Astrocyte of the hippocampus (primary cell): ENCODE measurements at regions not wholly inside any gene's neighbourhood (a gene's known extent, or its start where the extent isn't known, plus 50 kb on each side); places are given as distances from the start of the nearest gene placed in this dataset.

ENCODE experiments used
- DNase-seq: peaks from one replicate; pipeline ENCODE4 v3.0.0; 2011; ENCODE audit warnings: low read depth, low spot score

GRCh38 chr4:137635601-137636000, 103.3 kb upstream of the PCDH18 start:
- DNase-seq, result no peak

- DNase-seq, result no peak
These were observed 102.8 kb upstream of the PCDH18 start for GRCh38 chr4:137635108-137635507.

GRCh38 chr4:137632842-137633241, 100.5 kb upstream of the PCDH18 start:
- DNase-seq, result no peak

- no peak for DNase-seq
These were observed 99.3 kb upstream of the PCDH18 start for GRCh38 chr4:137631605-137632004.

GRCh38 chr4:137630252-137630651, 98.0 kb upstream of the PCDH18 start:
- no peak for DNase-seq

GRCh38 chr4:137627739-137628460, 95.6 kb upstream of the PCDH18 start:
- DNase-seq, result peak; percentile 33

GRCh38 chr4:137626942-137627738, 94.8 kb upstream of the PCDH18 start:
- no peak for DNase-seq

DNA sequence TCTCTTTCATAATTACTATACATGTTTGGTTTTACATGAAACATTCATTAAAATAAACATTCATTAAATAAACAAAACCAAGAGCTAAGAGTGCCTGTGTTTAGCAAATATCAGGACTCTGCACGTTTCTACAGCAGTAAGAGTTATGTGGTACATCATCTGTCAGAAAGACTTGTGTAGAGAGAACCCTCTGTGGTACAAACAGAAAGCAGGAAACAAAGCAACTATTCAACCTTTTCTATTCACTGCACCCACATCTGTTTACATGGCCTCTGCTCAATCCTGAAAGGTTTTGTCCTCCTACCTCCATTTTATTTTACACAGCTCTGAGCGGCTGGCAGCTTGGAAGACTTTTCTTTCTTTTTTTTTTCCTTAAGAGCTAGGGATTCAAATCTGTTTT, 90.7 kb upstream of the PCDH18 start:
- DNase-seq, result peak; percentile 18

GRCh38 chr4:137621056-137621455, 88.8 kb upstream of the PCDH18 start:
- peak; percentile 44 for DNase-seq

DNA sequence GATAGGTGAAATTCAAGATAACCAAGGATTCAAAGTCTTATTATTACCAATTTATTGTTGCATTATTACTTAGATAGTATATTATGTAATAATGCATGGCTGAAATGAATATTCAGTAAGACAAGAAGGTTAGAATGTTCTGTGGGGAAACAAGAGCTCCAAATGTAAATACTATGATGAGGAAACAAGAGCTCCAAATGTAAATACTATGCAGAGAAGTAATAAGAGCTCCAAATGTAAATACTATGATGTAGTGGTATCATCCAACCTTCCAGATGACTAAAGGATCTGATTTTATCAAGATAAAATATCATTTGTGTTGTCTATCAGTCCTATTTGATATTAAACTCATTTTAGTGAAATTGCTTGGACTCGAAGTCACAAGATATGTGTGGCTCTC, 82.2 kb upstream of the PCDH18 start:
- DNase-seq, result no peak

DNA sequence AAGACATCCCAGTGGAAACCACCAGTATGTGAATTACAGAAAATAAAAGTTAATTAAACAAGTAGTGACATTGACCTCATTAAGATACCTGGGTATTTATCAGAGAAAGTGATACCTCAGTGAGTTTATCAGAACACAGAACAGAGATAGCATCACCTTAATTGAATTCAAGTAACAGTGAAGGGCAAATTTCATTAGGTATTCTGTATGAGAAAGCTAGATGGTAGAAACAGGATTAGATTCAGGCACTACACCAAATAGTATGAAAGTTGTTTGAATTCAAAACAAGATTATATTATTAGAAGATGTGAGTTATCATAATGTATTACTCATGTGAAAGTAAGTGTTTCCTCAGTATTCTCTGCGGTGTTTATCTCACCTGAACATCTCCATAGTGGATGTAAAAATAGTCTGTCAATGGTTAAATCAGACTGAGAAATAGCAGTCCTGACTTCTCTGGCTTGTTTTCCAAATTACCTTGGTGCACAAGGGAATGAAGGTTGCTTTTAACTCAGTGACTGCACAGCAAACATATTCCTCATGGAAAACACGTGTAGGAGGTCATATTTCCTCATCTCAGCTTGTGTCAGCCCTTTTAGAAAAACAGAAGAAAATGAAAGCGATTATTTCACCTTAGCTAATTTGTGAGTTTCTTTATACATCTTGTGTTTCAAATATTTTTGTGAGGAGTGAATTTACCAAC, 79.9 kb upstream of the PCDH18 start:
- DNase-seq, result no peak

GRCh38 chr4:137610960-137611359, 78.7 kb upstream of the PCDH18 start:
- no peak for DNase-seq

DNA sequence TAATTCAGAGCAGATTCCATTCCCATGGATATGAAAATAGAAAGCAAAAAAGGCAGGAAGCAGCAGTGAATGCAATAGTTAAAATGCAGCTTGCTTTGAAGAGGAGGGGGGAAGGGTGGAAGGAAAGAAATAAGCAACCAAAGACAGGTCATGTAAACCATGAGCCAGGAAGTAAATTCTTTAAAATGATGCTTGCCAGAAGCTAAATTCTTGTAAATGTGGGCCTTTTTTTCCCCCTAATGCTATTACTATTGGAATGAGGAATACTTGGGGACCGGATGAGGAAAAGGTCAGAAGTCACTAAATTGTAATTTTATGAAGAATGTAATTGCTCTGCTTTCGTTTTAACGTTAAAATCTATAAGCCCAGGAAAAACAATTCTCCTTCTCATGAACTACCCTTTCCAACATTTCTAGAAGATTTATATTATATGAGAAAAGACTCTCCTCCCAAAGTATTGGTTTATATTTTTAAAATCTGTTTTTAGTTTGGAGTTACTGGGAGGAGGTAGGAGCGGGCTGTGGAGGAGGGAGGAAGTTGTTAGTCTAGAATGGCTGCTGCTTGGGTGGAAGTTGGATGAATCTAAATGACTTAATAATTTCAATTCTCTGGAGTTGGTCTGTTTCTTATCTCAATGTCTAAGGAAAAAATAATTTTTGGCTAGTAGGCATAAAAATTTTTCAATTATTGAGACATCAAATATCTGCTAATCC, 77.6 kb upstream of the PCDH18 start:
- no peak for DNase-seq

- no peak for DNase-seq
These were observed 75.8 kb upstream of the PCDH18 start for GRCh38 chr4:137608085-137608484.

GRCh38 chr4:137602436-137602835, 70.1 kb upstream of the PCDH18 start:
- DNase-seq, result no peak

- peak; percentile 11 for DNase-seq
These were observed 69.6 kb upstream of the PCDH18 start for GRCh38 chr4:137601934-137602333.

DNA sequence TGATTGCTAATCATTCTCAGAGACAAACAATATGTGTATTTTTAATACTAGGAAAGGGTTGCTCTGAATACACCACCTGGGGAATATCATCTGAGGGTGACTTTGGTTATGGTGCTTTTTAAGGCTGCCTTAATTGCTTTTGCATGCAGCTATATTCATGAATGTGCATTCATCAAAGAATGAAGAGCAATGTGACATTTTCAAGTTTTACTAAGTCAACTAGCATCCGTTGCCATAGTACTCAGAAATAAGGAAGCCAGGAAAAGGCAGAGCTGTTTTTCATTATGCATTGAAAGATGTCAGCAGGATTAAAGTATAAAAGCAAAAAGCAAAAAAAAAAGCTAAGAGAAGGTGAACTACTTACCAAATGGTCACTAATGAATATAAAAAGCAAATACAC, 67.4 kb upstream of the PCDH18 start:
- DNase-seq, result no peak

DNA sequence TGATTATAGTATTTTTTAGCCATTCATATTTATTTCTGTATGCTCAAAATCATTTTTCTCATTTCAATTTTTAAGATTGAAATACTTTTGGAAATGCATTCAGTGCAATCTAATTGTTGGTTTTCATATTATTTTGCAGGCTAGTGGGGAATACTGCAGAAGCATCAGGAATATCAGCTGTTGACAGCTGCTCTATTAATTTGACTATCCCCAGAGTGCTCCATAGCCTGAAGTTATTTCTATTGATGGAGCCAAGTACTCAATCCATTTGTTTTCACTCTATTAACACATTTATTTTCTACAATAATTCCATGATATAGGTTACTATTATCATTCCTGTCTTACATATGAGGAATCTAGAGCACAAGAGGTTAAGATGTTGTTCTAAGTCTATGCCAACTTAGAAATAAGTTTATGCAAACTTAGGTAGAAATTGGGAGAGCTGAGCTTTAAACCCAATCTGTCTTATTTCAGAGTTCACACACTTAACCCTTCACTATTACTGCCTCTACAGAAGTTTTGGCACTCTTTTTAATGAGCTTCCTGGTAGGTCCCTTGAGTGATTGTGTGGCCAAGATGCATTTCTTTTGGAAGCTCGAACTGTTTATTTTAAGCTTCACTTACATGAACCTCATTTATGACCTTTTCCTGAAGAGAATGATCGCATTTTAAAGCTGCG, 65.6 kb upstream of the PCDH18 start:
- no peak for DNase-seq

GRCh38 chr4:137587796-137588195, 55.5 kb upstream of the PCDH18 start:
- DNase-seq, result no peak

DNA sequence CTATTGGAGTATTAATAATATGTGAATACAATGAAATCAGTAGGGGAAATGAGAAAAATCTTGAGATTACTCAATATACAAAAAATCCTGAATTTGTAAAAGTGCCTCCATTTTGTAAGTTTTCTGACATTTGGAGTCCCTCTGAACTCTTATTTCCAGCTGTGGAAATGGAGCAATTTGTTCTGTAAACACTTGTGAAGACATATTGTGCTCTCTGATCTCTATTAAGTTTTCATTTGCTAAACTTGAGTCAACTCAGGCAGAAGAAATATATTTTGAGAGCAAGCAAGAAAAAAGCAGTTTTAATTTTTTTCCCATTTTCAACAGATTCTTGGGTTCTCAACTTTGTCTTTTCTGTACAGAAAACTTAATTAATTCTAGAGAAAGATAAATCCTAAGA, 51.4 kb upstream of the PCDH18 start:
- DNase-seq, result no peak
